ENCODE measurements at regions not wholly inside any gene's neighbourhood (a gene's known extent, or its start where the extent isn't known, plus 50 kb on each side); places are given as distances from the start of the nearest gene placed in this dataset.
A peak's percentile ranks its signal among the peaks of the same experiment; 100 is the strongest.
"Not testable (repeated sequence)": the region's sequence is repeated elsewhere in the genome, so short reads cannot be mapped to it uniquely, and the experiment has no call there.

GRCh38 chr18:54662986-54663385 lies 71.9 kb downstream of the DYNAP start:
- Histone ChIP-seq H3K27ac (no peak overlapping the region), H3K9ac (ENCODE audit: insufficient read length) (no peak overlapping the region), H3K4me3 (no peak overlapping the region), H3K36me3 (ENCODE audit: insufficient read depth, low read length) (no peaks in the 10 kb centered on the region), H3K9me3 (ENCODE audit: low read depth, low read length) (no peaks in the 10 kb centered on the region)
- no peak for DNase-seq (ENCODE audit: low read depth, low spot score)
- TF ChIP-seq POLR2AphosphoS5 (IDR thresholded peaks at IDR 0.05; ENCODE audit: borderline replicate concordance, low read depth, low read length) (no peak), EZH2 (IDR thresholded peaks at IDR 0.05) (no peak), FOXP2 (optimal IDR thresholded peaks at IDR 0.05; ENCODE audit: control extremely low read depth, extremely low read length, insufficient read depth) (no peak)

GRCh38 chr18:54669701-54670100 lies 78.7 kb downstream of the DYNAP start:
- not testable (repeated sequence) for H3K9ac ChIP-seq (ENCODE audit: insufficient read length); H3K27ac ChIP-seq; H3K9me3 ChIP-seq (ENCODE audit: low read depth, low read length); H3K4me3 ChIP-seq; DNase-seq (ENCODE audit: low read depth, low spot score); H3K36me3 ChIP-seq (ENCODE audit: insufficient read depth, low read length)

- Histone ChIP-seq H3K9me3 (ENCODE audit: low read depth, low read length) (no peaks in the 10 kb centered on the region), H3K36me3 (ENCODE audit: insufficient read depth, low read length) (no peaks in the 10 kb centered on the region), H3K9ac (ENCODE audit: insufficient read length) (no peak overlapping the region), H3K27ac (no peak overlapping the region), H3K4me3 (no peak overlapping the region)
- no peak for DNase-seq (ENCODE audit: low read depth, low spot score)
- no peak for TF ChIP-seq EZH2 (IDR thresholded peaks at IDR 0.05)
Measured at GRCh38 chr18:54671291-54671881, 80.3 kb downstream of the DYNAP start.

GRCh38 chr18:54672109-54672508 lies 81.1 kb downstream of the DYNAP start:
- Histone ChIP-seq H3K27ac (no peak overlapping the region), H3K9ac (ENCODE audit: insufficient read length) (no peak overlapping the region), H3K4me3 (no peak overlapping the region), H3K9me3 (ENCODE audit: low read depth, low read length) (no peaks in the 10 kb centered on the region), H3K36me3 (ENCODE audit: insufficient read depth, low read length) (no peaks in the 10 kb centered on the region)
- DNase-seq (ENCODE audit: low read depth, low spot score) = no peak
- TF ChIP-seq POLR2AphosphoS5 (IDR thresholded peaks at IDR 0.05; ENCODE audit: borderline replicate concordance, low read depth, low read length) (no peak), EZH2 (IDR thresholded peaks at IDR 0.05) (no peak), FOXP2 (optimal IDR thresholded peaks at IDR 0.05; ENCODE audit: control extremely low read depth, extremely low read length, insufficient read depth) (no peak)

GRCh38 chr18:54672846-54673475 lies 81.9 kb downstream of the DYNAP start:
- no peaks in the 10 kb centered on the region for H3K9me3 ChIP-seq (ENCODE audit: low read depth, low read length)
- DNase-seq (ENCODE audit: low read depth, low spot score) = no peak
- H3K36me3 ChIP-seq (ENCODE audit: insufficient read depth, low read length) = no peaks in the 10 kb centered on the region
- no peak overlapping the region for H3K4me3 ChIP-seq
- H3K27ac ChIP-seq = no peak overlapping the region
- H3K9ac ChIP-seq (ENCODE audit: insufficient read length) = no peak overlapping the region
- TF ChIP-seq EZH2 (IDR thresholded peaks at IDR 0.05) = no peak

- H3K9me3 ChIP-seq (ENCODE audit: low read depth, low read length) = no peaks in the 10 kb centered on the region
- H3K36me3 ChIP-seq (ENCODE audit: insufficient read depth, low read length) = no peaks in the 10 kb centered on the region
- no peak overlapping the region for H3K27ac ChIP-seq
Measured at GRCh38 chr18:54673936-54674335, 82.9 kb downstream of the DYNAP start.

GRCh38 chr18:54675076-54675475 lies 84.0 kb downstream of the DYNAP start:
- H3K9ac ChIP-seq (ENCODE audit: insufficient read length) = no peak overlapping the region
- H3K4me3 ChIP-seq = no peak overlapping the region
- no peaks in the 10 kb centered on the region for H3K9me3 ChIP-seq (ENCODE audit: low read depth, low read length)
- no peak overlapping the region for H3K27ac ChIP-seq
- TF ChIP-seq POLR2AphosphoS5 (IDR thresholded peaks at IDR 0.05; ENCODE audit: borderline replicate concordance, low read depth, low read length) = no peak
- TF ChIP-seq FOXP2 (optimal IDR thresholded peaks at IDR 0.05; ENCODE audit: control extremely low read depth, extremely low read length, insufficient read depth) = no peak
- TF ChIP-seq EZH2 (IDR thresholded peaks at IDR 0.05) = no peak
- no peak for DNase-seq (ENCODE audit: low read depth, low spot score)
- H3K36me3 ChIP-seq (ENCODE audit: insufficient read depth, low read length) = no peaks in the 10 kb centered on the region

More at GRCh38 chr18:54673936-54674335, 82.9 kb downstream of the DYNAP start:
- no peak for TF ChIP-seq EZH2 (IDR thresholded peaks at IDR 0.05)
- TF ChIP-seq POLR2AphosphoS5 (IDR thresholded peaks at IDR 0.05; ENCODE audit: borderline replicate concordance, low read depth, low read length) = no peak
- TF ChIP-seq FOXP2 (optimal IDR thresholded peaks at IDR 0.05; ENCODE audit: control extremely low read depth, extremely low read length, insufficient read depth) = no peak
- Histone ChIP-seq H3K9ac (ENCODE audit: insufficient read length) (no peak overlapping the region), H3K4me3 (no peak overlapping the region)
- no peak for DNase-seq (ENCODE audit: low read depth, low spot score)

- H3K27ac ChIP-seq = no peak overlapping the region
- no peak for TF ChIP-seq FOXP2 (optimal IDR thresholded peaks at IDR 0.05; ENCODE audit: control extremely low read depth, extremely low read length, insufficient read depth)
- no peak for TF ChIP-seq POLR2AphosphoS5 (IDR thresholded peaks at IDR 0.05; ENCODE audit: borderline replicate concordance, low read depth, low read length)
- no peak for TF ChIP-seq EZH2 (IDR thresholded peaks at IDR 0.05)
- no peaks in the 10 kb centered on the region for H3K36me3 ChIP-seq (ENCODE audit: insufficient read depth, low read length)
- H3K9ac ChIP-seq (ENCODE audit: insufficient read length) = no peak overlapping the region
- H3K9me3 ChIP-seq (ENCODE audit: low read depth, low read length) = no peaks in the 10 kb centered on the region
- no peak overlapping the region for H3K4me3 ChIP-seq
- DNase-seq (ENCODE audit: low read depth, low spot score) = peak; percentile 75
Measured at GRCh38 chr18:54679318-54680149, 88.5 kb downstream of the DYNAP start.

GRCh38 chr18:54684784-54685183 lies 93.7 kb downstream of the DYNAP start:
- DNase-seq (ENCODE audit: low read depth, low spot score) = no peak
- Histone ChIP-seq H3K27ac (no peak overlapping the region), H3K36me3 (ENCODE audit: insufficient read depth, low read length) (no peaks in the 10 kb centered on the region), H3K9ac (ENCODE audit: insufficient read length) (no peak overlapping the region), H3K9me3 (ENCODE audit: low read depth, low read length) (no peaks in the 10 kb centered on the region), H3K4me3 (peak overlapping the region; percentile 18; the same call in 1 of the 2 replicates)
- TF ChIP-seq FOXP2 (optimal IDR thresholded peaks at IDR 0.05; ENCODE audit: control extremely low read depth, extremely low read length, insufficient read depth) (no peak), EZH2 (IDR thresholded peaks at IDR 0.05) (no peak), POLR2AphosphoS5 (IDR thresholded peaks at IDR 0.05; ENCODE audit: borderline replicate concordance, low read depth, low read length) (no peak)

Data from SK-N-MC (cell line).